CD4-positive, alpha-beta memory T cell (primary cell): ENCODE measurements at regions not wholly inside any gene's neighbourhood (a gene's known extent, or its start where the extent isn't known, plus 50 kb on each side); places are given as distances from the start of the nearest gene placed in this dataset.
A peak's percentile ranks its signal among the peaks of the same experiment; 100 is the strongest.

Experiments
- CTCF ChIA-PET: fragments of 350-600 bp; sonication (Branson Sonifier 250); formaldehyde crosslinking; loops from one replicate; lab custom pipeline; 2021; ENCODE audit warnings: inconsistent platforms; ENCODE audit not compliant: partially characterized antibody; lab: Charles Lee
- POLR2A ChIA-PET: fragments of 350-600 bp; sonication (Branson Sonifier 250); formaldehyde crosslinking; loops from one replicate; lab custom pipeline; 2021; ENCODE audit not compliant: partially characterized antibody; lab: Charles Lee
- DNase-seq, 5 donors: peaks; one replicate each; pipeline versions ENCODE4 v3.0.0 to v3.0.0-alpha.2; 2020 to 2022; ENCODE audit warnings: mixed read lengths in 1 of 5
- H3K27ac ChIP-seq: one replicate; pipeline ENCODE4 v1.7.0; 2013; ENCODE audit warnings: low read depth, low read length
- H3K27me3 ChIP-seq: 2 replicates; pipeline ENCODE4 v1.7.0; 2013; ENCODE audit warnings: mild to moderate bottlenecking, low read length, moderate library complexity; ENCODE audit not compliant: insufficient read depth
- H3K36me3 ChIP-seq: 2 replicates; pipeline ENCODE4 v1.7.0; 2013; ENCODE audit warnings: mild to moderate bottlenecking, low read length, moderate library complexity; ENCODE audit not compliant: insufficient read depth
- H3K4me1 ChIP-seq: 2 replicates; pipeline ENCODE4 v1.7.0; 2013; ENCODE audit warnings: mild to moderate bottlenecking, low read length, moderate library complexity; ENCODE audit not compliant: insufficient read depth
- H3K4me3 ChIP-seq, 2 donors: one replicate each; pipeline ENCODE4 v1.7.0; 2013; ENCODE audit warnings: low read length in 2 of 2, mild to moderate bottlenecking in 1 of 2
- H3K9me3 ChIP-seq, 2 donors: one replicate each; pipeline ENCODE4 v1.7.0; 2013; ENCODE audit warnings: low read length in 2 of 2, control low read depth in 1 of 2; ENCODE audit not compliant: control insufficient read depth in 1 of 2
- H3K27ac Mint-ChIP-seq, 7 donors: one replicate each; pipeline ENCODE4 v1.8.0; 2020 to 2021; ENCODE audit warnings: mixed read lengths in 7 of 7, mild to moderate bottlenecking in 6 of 7, inconsistent platforms in 3 of 7, moderate library complexity in 3 of 7
- H3K27me3 Mint-ChIP-seq, 2 donors: one replicate each; pipeline ENCODE4 v1.8.0; 2020 to 2021; ENCODE audit warnings: mixed read lengths in 2 of 2
- H3K36me3 Mint-ChIP-seq, 2 donors: one replicate each; pipeline ENCODE4 v1.8.0; 2020 to 2021; ENCODE audit warnings: mixed read lengths in 2 of 2, inconsistent platforms in 1 of 2, mild to moderate bottlenecking in 1 of 2
- H3K4me1 Mint-ChIP-seq, 4 donors: one replicate each; pipeline ENCODE4 v1.8.0; 2020 to 2021; ENCODE audit warnings: mixed read lengths in 4 of 4, mild to moderate bottlenecking in 1 of 4
- H3K4me3 Mint-ChIP-seq, 8 donors: one replicate each; pipeline ENCODE4 v1.8.0; 2020 to 2021; ENCODE audit warnings: mixed read lengths in 8 of 8, mild to moderate bottlenecking in 7 of 8, moderate library complexity in 6 of 8, inconsistent platforms in 3 of 8
- H3K9me3 Mint-ChIP-seq, 8 donors: one replicate each; pipeline ENCODE4 v1.8.0; 2020 to 2021; ENCODE audit warnings: mixed read lengths in 8 of 8, mild to moderate bottlenecking in 5 of 8, inconsistent platforms in 3 of 8, moderate library complexity in 1 of 8
- intact Hi-C: fragments of 100-400 bp; cut with micrococcal nuclease; formaldehyde crosslinking; loops from one replicate; pipeline ENCODE4 v1.15.1; 2023

- H3K4me1 Mint-ChIP-seq = peaks cover 0 to 6% (median 1%) of the 10 kb centered on the region in 4 donors
- Histone ChIP-seq H3K4me3 (no peak overlapping the region), H3K27ac (no peak overlapping the region), H3K4me1 (no peaks in the 10 kb centered on the region), H3K27me3 (no peaks in the 10 kb centered on the region), H3K9me3 (no peaks in the 10 kb centered on the region), H3K36me3 (no peaks in the 10 kb centered on the region)
- DNase-seq = no peak
- peaks cover 0 to 3% (median 0%) of the 10 kb centered on the region in 8 donors for H3K9me3 Mint-ChIP-seq
- POLR2A ChIA-PET = no interaction called here
- H3K4me3 Mint-ChIP-seq = no peak overlapping the region
- CTCF ChIA-PET = interaction anchor here (1.4 kb wide), 1 partner anchor 11 kb away, joined by 3 read pairs; no protein-coding TSS in a partner anchor
- H3K36me3 Mint-ChIP-seq = no peaks in the 10 kb centered on the region
- no peaks in the 10 kb centered on the region for H3K27me3 Mint-ChIP-seq
- intact Hi-C loops = no loop called here
- H3K27ac Mint-ChIP-seq = peak overlapping the region in 1 of 7 donors; percentile 31
Observed at GRCh38 chr3:106457281-106458180, 588.7 kb upstream of the CBLB start.

- no peak overlapping the region for H3K27ac Mint-ChIP-seq
- Histone ChIP-seq H3K27ac (no peak overlapping the region), H3K9me3 (no peaks in the 10 kb centered on the region), H3K27me3 (no peaks in the 10 kb centered on the region), H3K36me3 (no peaks in the 10 kb centered on the region), H3K4me1 (no peaks in the 10 kb centered on the region), H3K4me3 (no peak overlapping the region)
- no peak for DNase-seq
- H3K27me3 Mint-ChIP-seq = no peaks in the 10 kb centered on the region
- H3K36me3 Mint-ChIP-seq = peaks cover 0 to 5% of the 10 kb centered on the region in 2 donors
- ChIA-PET POLR2A (no interaction called here), CTCF (no interaction called here)
- no peak overlapping the region for H3K4me3 Mint-ChIP-seq
- peaks cover 0 to 6% (median 1%) of the 10 kb centered on the region in 4 donors for H3K4me1 Mint-ChIP-seq
- H3K9me3 Mint-ChIP-seq = peaks cover 0 to 3% (median under 1%) of the 10 kb centered on the region in 8 donors
- intact Hi-C loops = no loop called here
Observed at GRCh38 chr3:106458952-106459351, 590.1 kb upstream of the CBLB start.

GRCh38 chr3:106466881-106467280 is 598.1 kb upstream of the CBLB start:
- Histone ChIP-seq H3K27me3 (no peaks in the 10 kb centered on the region), H3K4me1 (no peaks in the 10 kb centered on the region), H3K9me3 (no peaks in the 10 kb centered on the region), H3K4me3 (no peak overlapping the region), H3K36me3 (no peaks in the 10 kb centered on the region), H3K27ac (no peak overlapping the region)
- H3K4me3 Mint-ChIP-seq = no peak overlapping the region
- H3K27ac Mint-ChIP-seq = no peak overlapping the region
- ChIA-PET CTCF (no interaction called here), POLR2A (no interaction called here)
- H3K9me3 Mint-ChIP-seq = peaks cover 0 to 11% (median 2%) of the 10 kb centered on the region in 8 donors
- H3K36me3 Mint-ChIP-seq = peaks cover 0 to 5% of the 10 kb centered on the region in 2 donors
- H3K27me3 Mint-ChIP-seq = no peaks in the 10 kb centered on the region
- DNase-seq = no peak
- no peaks in the 10 kb centered on the region for H3K4me1 Mint-ChIP-seq
- intact Hi-C loops = no loop called here

- Mint-ChIP-seq H3K36me3 (peaks cover 1 to 5% of the 10 kb centered on the region in 2 donors), H3K4me1 (no peaks in the 10 kb centered on the region), H3K9me3 (peaks cover 0 to 28% (median 7%) of the 10 kb centered on the region in 8 donors), H3K27ac (no peak overlapping the region), H3K4me3 (no peak overlapping the region), H3K27me3 (no peaks in the 10 kb centered on the region)
- Histone ChIP-seq H3K4me1 (no peaks in the 10 kb centered on the region), H3K4me3 (no peak overlapping the region), H3K27ac (no peak overlapping the region), H3K9me3 (no peaks in the 10 kb centered on the region), H3K36me3 (no peaks in the 10 kb centered on the region), H3K27me3 (no peaks in the 10 kb centered on the region)
- ChIA-PET CTCF (no interaction called here), POLR2A (no interaction called here)
- DNase-seq = no peak
- intact Hi-C loops = no loop called here
Observed at GRCh38 chr3:106473576-106474475, 605.0 kb upstream of the CBLB start.

- peaks cover 0 to 2% (median 0%) of the 10 kb centered on the region in 4 donors for H3K4me1 Mint-ChIP-seq
- ChIA-PET CTCF (no interaction called here), POLR2A (no interaction called here)
- no peak overlapping the region for H3K27ac Mint-ChIP-seq
- H3K9me3 Mint-ChIP-seq = peaks cover 4 to 28% (median 14%) of the 10 kb centered on the region in 8 donors
- Histone ChIP-seq H3K36me3 (no peaks in the 10 kb centered on the region), H3K9me3 (peaks cover 0 to 5% of the 10 kb centered on the region in 2 donors), H3K4me1 (no peaks in the 10 kb centered on the region), H3K4me3 (no peak overlapping the region), H3K27me3 (no peaks in the 10 kb centered on the region), H3K27ac (no peak overlapping the region)
- no peaks in the 10 kb centered on the region for H3K27me3 Mint-ChIP-seq
- no peak for DNase-seq
- intact Hi-C loops = no loop called here
- no peak overlapping the region for H3K4me3 Mint-ChIP-seq
- H3K36me3 Mint-ChIP-seq = peaks cover 3 to 4% of the 10 kb centered on the region in 2 donors
Observed at GRCh38 chr3:106482451-106482850, 613.6 kb upstream of the CBLB start.

GRCh38 chr3:106485217-106485616 is 616.4 kb upstream of the CBLB start:
- no peak overlapping the region for H3K4me3 ChIP-seq
- H3K9me3 ChIP-seq = no peaks in the 10 kb centered on the region
- Mint-ChIP-seq H3K4me3 (no peak overlapping the region), H3K27me3 (no peaks in the 10 kb centered on the region), H3K4me1 (peaks cover 0 to 2% (median 0%) of the 10 kb centered on the region in 4 donors), H3K27ac (no peak overlapping the region), H3K9me3 (peaks cover 0 to 4% (median under 1%) of the 10 kb centered on the region in 8 donors), H3K36me3 (peaks cover 0 to 3% of the 10 kb centered on the region in 2 donors)
- intact Hi-C loops = no loop called here
- no peak overlapping the region for H3K27ac ChIP-seq
- DNase-seq = no peak
- H3K27me3 ChIP-seq = no peaks in the 10 kb centered on the region
- H3K4me1 ChIP-seq = no peaks in the 10 kb centered on the region
- no peaks in the 10 kb centered on the region for H3K36me3 ChIP-seq
- POLR2A ChIA-PET = no interaction called here
- CTCF ChIA-PET = no interaction called here

- Mint-ChIP-seq H3K4me1 (peaks cover 0 to 2% (median 0%) of the 10 kb centered on the region in 4 donors), H3K4me3 (no peak overlapping the region), H3K9me3 (peaks cover 0 to 3% (median 0%) of the 10 kb centered on the region in 8 donors), H3K36me3 (peaks cover 0 to 3% of the 10 kb centered on the region in 2 donors), H3K27ac (no peak overlapping the region), H3K27me3 (no peaks in the 10 kb centered on the region)
- no peaks in the 10 kb centered on the region for H3K36me3 ChIP-seq
- intact Hi-C loops = no loop called here
- H3K4me3 ChIP-seq = no peak overlapping the region
- POLR2A ChIA-PET = no interaction called here
- DNase-seq = no peak
- H3K27ac ChIP-seq = no peak overlapping the region
- CTCF ChIA-PET = no interaction called here
- H3K9me3 ChIP-seq = no peaks in the 10 kb centered on the region
- no peaks in the 10 kb centered on the region for H3K27me3 ChIP-seq
- no peaks in the 10 kb centered on the region for H3K4me1 ChIP-seq
Observed at GRCh38 chr3:106485802-106486201, 617.0 kb upstream of the CBLB start.
